K562 (cell line): ENCODE measurements at regions not wholly inside any gene's neighbourhood (a gene's known extent, or its start where the extent isn't known, plus 50 kb on each side); places are given as distances from the start of the nearest gene placed in this dataset.

Source experiments
- MAFK ChIP-seq: IDR thresholded peaks from 2 replicates; pipeline ENCODE4 v1.6.1; 2011; ENCODE audit warnings: low read length, improper control_type of control experiment
- MEF2A ChIP-seq: IDR thresholded peaks from 2 replicates; pipeline ENCODE4 v1.6.1; 2011; ENCODE audit warnings: low read depth, mild to moderate bottlenecking, low read length, moderate library complexity; ENCODE audit not compliant: control insufficient read depth
- POLR2AphosphoS5 ChIP-seq: IDR thresholded peaks from 2 replicates; pipeline ENCODE4 v1.6.1; 2011; ENCODE audit warnings: mild to moderate bottlenecking, low read depth, low read length, moderate library complexity; ENCODE audit not compliant: control insufficient read depth, insufficient read depth
- POLR2G ChIP-seq: fragments of 200-400 bp; formaldehyde crosslinking; IDR thresholded peaks from 2 replicates; pipeline ENCODE4 v1.6.1; 2017; ENCODE audit warnings: low read depth, mild to moderate bottlenecking, antibody characterized with exemption, low read length, moderate library complexity
- TEAD4 ChIP-seq, 2 experiments: sonication (generic) in 1 of 2; formaldehyde crosslinking in 1 of 2; IDR thresholded peaks; 2 replicates each; pipeline versions ENCODE4 v1.6.1 to v1.8.0; 2012 to 2022; ENCODE audit warnings: borderline replicate concordance in 1 of 2, inconsistent platforms in 1 of 2, low read length in 1 of 2, mild to moderate bottlenecking in 1 of 2, missing genetic modification reagents in 1 of 2
- TGIF2 ChIP-seq: sonication (generic); formaldehyde crosslinking; IDR thresholded peaks from 2 replicates; pipeline ENCODE4 v1.8.1; 2022; ENCODE audit warnings: mild to moderate bottlenecking, missing genetic modification reagents, moderate library complexity
- YBX1 ChIP-seq: fragments of 450-650 bp; IDR thresholded peaks from 2 replicates; pipeline ENCODE4 v1.7.1; 2016; ENCODE audit warnings: mild to moderate bottlenecking
- ZNF263 ChIP-seq: sonication (generic); formaldehyde crosslinking; IDR thresholded peaks from 2 replicates; pipeline ENCODE4 v1.8.0; 2022; ENCODE audit warnings: mild to moderate bottlenecking, missing genetic modification reagents, borderline replicate concordance
- TF ChIP-seq, protein P1 (sequence below): fragments of 200-800 bp; sonication (Bioruptor generic); IDR thresholded peaks from 2 replicates; pipeline ENCODE4 v1.6.1; 2016; ENCODE audit warnings: missing genetic modification characterization, missing compliant biosample characterization
- TF ChIP-seq, protein P2 (sequence below), 2 experiments: fragments of 450-650 bp; formaldehyde crosslinking in 1 of 2; IDR thresholded peaks; 2 replicates each; pipeline versions ENCODE4 v1.4.0 to v1.6.1; 2014 to 2020; ENCODE audit warnings: mild to moderate bottlenecking in 2 of 2, borderline replicate concordance in 1 of 2, low read depth in 1 of 2

DNA sequence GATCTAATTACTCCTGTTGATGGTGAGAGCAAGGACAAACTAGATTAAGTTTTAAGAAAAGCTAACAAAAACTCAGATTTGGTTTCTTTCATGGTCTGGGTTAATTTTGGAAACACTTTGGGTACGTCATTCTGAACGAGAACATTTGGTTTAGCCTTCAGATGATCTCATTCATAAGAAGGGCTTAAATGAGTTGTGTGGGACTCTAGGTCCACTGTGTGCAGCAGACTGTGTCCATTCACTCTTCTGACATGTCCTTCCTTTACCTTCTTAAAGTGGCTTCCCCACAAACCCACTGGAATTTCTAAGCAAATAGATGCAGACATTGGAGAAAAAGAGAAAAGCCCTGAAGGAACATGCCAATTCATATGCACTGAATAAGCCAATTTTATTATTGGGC lies 96.8 kb downstream of the FBXO4 start:
- no peak for TF ChIP-seq POLR2AphosphoS5
- TF ChIP-seq, protein P1, sequence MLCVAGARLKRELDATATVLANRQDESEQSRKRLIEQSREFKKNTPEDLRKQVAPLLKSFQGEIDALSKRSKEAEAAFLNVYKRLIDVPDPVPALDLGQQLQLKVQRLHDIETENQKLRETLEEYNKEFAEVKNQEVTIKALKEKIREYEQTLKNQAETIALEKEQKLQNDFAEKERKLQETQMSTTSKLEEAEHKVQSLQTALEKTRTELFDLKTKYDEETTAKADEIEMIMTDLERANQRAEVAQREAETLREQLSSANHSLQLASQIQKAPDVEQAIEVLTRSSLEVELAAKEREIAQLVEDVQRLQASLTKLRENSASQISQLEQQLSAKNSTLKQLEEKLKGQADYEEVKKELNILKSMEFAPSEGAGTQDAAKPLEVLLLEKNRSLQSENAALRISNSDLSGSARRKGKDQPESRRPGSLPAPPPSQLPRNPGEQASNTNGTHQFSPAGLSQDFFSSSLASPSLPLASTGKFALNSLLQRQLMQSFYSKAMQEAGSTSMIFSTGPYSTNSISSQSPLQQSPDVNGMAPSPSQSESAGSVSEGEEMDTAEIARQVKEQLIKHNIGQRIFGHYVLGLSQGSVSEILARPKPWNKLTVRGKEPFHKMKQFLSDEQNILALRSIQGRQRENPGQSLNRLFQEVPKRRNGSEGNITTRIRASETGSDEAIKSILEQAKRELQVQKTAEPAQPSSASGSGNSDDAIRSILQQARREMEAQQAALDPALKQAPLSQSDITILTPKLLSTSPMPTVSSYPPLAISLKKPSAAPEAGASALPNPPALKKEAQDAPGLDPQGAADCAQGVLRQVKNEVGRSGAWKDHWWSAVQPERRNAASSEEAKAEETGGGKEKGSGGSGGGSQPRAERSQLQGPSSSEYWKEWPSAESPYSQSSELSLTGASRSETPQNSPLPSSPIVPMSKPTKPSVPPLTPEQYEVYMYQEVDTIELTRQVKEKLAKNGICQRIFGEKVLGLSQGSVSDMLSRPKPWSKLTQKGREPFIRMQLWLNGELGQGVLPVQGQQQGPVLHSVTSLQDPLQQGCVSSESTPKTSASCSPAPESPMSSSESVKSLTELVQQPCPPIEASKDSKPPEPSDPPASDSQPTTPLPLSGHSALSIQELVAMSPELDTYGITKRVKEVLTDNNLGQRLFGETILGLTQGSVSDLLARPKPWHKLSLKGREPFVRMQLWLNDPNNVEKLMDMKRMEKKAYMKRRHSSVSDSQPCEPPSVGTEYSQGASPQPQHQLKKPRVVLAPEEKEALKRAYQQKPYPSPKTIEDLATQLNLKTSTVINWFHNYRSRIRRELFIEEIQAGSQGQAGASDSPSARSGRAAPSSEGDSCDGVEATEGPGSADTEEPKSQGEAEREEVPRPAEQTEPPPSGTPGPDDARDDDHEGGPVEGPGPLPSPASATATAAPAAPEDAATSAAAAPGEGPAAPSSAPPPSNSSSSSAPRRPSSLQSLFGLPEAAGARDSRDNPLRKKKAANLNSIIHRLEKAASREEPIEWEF, result no peak
- TF ChIP-seq, protein P2, sequence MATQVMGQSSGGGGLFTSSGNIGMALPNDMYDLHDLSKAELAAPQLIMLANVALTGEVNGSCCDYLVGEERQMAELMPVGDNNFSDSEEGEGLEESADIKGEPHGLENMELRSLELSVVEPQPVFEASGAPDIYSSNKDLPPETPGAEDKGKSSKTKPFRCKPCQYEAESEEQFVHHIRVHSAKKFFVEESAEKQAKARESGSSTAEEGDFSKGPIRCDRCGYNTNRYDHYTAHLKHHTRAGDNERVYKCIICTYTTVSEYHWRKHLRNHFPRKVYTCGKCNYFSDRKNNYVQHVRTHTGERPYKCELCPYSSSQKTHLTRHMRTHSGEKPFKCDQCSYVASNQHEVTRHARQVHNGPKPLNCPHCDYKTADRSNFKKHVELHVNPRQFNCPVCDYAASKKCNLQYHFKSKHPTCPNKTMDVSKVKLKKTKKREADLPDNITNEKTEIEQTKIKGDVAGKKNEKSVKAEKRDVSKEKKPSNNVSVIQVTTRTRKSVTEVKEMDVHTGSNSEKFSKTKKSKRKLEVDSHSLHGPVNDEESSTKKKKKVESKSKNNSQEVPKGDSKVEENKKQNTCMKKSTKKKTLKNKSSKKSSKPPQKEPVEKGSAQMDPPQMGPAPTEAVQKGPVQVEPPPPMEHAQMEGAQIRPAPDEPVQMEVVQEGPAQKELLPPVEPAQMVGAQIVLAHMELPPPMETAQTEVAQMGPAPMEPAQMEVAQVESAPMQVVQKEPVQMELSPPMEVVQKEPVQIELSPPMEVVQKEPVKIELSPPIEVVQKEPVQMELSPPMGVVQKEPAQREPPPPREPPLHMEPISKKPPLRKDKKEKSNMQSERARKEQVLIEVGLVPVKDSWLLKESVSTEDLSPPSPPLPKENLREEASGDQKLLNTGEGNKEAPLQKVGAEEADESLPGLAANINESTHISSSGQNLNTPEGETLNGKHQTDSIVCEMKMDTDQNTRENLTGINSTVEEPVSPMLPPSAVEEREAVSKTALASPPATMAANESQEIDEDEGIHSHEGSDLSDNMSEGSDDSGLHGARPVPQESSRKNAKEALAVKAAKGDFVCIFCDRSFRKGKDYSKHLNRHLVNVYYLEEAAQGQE (IDR thresholded peaks at IDR 0.05; ENCODE audit: borderline replicate concordance), result no peak
- TF ChIP-seq, protein P2 (CRISPR knock-in tag; IDR thresholded peaks at IDR 0.05; ENCODE audit: low read depth), result no peak
- no peak for TF ChIP-seq TGIF2 (CRISPR knock-in tag)
- no peak for TF ChIP-seq ZNF263 (CRISPR knock-in tag)
- no peak for TF ChIP-seq MAFK
- TF ChIP-seq YBX1, result no peak
- no peak for TF ChIP-seq POLR2G
- no peak for TF ChIP-seq TEAD4 (IDR thresholded peaks at IDR 0.05; ENCODE audit: low read length)
- no peak for TF ChIP-seq TEAD4 (CRISPR knock-in tag; IDR thresholded peaks at IDR 0.05; ENCODE audit: borderline replicate concordance)
- TF ChIP-seq MEF2A, result no peak
